GM21723 (cell line): ENCODE measurements at regions not wholly inside any gene's neighbourhood (a gene's known extent, or its start where the extent isn't known, plus 50 kb on each side); places are given as distances from the start of the nearest gene placed in this dataset.
A peak's percentile ranks its signal among the peaks of the same experiment; 100 is the strongest.
"Not testable (repeated sequence)": the region's sequence is repeated elsewhere in the genome, so short reads cannot be mapped to it uniquely, and the experiment has no call there.

ENCODE experiments used
- ATAC-seq: cut with Tn5 transposase; IDR thresholded peaks from one replicate; pipeline ENCODE4 v1.9.1; 2021; ENCODE audit warnings: mild to moderate bottlenecking, moderate library complexity; ENCODE audit not compliant: unreplicated experiment

DNA sequence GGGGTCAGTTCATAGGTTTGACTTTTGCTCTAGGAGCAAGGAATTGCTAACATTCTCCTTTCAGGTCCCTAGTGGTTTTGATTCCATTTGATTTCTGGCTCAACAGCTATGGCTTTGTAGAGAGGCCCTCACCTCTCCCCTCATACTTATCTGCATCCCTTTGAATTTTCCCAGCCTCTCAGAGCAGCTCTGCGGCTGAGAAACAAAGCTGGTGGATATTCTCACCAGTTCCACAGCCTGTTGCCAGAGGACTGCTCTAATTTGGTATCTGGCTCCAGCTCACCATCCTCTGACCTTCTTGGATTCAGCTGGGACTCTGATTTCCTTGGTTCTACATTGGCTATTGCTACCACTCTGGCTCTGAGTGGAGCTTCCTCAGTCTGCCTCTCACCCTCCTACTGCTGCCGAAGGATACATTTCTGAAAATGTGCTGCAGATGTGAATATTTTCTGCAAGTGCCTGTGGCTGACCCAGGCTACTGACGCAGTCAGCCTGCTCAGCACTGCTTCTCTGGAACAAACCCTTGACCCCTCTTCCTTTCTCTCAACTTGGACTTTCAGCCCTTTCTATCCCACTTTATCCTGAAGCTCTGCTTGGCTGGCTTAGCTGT lies 110.9 kb upstream of the ENPEP start:
- no peak for ATAC-seq

DNA sequence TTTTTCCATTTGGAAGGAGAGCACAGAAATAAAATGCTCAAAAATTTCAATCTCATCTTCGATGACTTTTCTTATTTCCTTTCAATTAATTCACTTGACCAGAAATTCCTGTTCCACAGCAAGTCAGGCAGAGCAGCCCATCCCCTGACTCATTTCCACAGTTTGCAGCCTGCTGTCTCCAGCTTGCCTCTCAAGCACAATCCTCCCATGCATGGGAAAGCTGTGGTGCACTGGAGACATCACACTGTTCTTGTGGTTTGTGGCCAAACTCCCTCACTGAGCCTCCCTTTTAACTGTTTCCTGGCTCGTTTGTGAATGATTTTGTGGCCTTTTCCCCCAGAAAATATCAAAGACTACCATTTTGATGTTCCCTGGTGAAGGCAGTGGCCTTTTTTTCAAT lies 114.0 kb upstream of the ENPEP start:
- ATAC-seq: no peak

DNA sequence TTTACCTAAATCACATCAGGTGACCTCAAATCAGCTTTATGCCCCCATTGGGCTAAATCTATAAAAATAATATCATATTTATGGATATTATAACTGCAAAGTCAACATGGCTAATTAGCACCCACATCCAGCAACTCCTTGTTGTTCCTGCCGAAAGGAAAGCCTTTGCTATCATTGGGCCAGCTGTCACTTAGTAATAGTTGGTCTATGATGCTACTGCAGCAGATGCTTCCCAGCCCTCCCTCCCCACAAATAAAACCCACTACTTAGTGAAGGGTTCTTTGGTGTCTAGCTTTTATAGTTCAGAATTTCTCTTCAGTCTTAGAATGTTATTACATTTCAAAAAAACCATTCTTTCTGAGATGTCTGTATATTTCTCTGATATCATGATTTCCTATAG lies 116.9 kb upstream of the ENPEP start:
- no peak for ATAC-seq

DNA sequence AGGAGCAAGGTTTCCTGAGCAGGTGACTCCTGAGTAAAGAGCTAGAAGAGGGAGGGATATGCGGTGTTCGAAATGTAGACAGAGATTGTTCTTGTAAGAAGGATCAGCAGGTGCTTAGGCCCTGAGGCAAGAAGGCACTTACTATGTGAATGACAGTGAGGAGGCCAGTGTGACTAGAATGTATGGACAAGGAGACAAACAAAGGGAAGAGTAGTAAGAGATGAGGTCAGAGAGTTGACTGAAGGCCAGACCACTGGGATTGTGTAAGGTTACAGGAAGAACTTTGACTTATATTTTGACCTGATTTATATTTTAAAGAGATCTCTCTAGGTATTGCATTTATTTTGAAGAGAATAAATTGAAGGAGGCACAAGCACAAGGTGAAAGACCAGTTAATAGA lies 118.4 kb upstream of the ENPEP start:
- no peak for ATAC-seq

DNA sequence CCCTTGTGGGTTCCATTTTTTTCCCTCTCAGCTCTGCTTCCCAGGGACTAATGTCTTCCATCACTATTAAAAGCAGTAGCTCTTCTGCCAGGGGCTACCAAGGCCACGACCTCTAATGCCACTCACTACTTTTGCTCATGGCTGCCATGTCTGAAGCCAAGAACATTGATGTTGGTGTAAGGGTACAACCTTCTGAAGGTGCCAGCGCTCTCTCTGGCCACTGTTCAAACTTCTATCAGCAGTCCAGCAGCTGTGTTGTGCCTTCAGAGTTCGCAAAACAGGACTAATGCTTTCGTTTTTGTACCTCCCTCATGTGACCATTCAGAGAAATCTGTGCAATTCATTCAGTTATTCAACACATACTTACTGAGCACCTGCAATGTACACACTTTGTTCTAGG lies 121.5 kb upstream of the ENPEP start:
- no peak for ATAC-seq

DNA sequence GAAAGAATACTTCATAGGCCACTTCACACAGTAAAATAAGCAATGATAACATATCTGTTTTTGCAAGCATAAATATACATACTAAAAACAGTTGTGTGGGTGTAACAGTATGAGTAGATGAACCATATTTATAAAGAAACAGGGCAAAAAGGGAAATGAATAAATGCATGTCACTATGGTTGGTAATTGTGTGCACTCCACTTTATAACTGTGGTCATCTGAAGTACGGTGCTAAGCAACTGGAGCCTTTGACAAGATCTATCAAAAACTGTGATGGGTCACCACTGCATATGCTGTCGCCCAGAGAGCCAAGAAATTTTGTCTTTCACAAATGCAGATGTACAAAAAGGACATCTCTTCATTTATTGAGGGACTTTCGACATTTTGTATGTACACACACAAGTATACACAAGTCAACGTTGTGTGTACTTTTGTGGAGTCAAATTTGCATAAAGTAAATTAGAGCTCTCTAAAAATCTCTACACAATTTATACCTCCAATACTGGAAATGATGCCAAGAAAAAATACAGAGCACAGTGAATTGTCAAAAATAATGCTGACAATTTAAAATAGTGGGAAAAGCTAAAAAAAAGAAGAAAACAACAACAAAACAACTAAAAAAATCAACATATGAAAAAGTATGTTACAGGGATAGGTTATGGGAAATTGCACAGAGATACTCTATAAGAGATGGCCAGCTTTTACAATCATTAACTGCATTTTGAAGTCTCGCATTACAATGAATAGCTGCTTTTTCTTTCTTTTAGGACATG lies 123.1 kb upstream of the ENPEP start:
- no peak for ATAC-seq

DNA sequence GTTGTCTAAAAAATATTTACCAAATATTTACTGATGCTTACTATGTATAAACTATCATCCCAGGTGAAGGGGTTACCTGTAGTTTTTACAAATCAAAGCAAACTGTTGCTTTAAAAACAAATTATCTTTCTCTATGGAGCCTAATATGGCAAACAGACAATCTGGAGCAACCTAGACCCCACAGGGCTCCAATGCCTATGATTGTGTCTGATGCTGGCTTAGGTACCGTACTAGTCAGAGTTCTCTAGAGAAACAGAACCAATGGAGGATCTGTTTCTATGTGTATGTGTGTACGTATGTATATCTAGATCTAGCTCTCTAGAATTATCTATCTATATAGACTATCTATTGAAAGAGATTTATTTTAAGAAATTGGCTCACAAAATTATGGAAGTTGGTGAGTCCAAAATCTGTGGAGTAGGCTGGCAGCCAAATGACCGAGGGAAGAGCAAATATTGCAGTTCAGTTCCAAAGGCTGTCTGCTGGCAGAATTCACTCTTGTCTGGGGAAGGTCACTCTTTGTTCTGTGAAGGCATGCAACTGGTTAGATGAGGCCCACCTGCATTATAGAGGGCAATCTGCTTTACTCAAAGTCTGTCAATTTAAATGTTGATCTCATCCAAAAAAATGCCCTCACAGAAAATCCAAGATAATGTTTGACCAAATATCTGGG lies 127.1 kb upstream of the ENPEP start:
- ATAC-seq: no peak

DNA sequence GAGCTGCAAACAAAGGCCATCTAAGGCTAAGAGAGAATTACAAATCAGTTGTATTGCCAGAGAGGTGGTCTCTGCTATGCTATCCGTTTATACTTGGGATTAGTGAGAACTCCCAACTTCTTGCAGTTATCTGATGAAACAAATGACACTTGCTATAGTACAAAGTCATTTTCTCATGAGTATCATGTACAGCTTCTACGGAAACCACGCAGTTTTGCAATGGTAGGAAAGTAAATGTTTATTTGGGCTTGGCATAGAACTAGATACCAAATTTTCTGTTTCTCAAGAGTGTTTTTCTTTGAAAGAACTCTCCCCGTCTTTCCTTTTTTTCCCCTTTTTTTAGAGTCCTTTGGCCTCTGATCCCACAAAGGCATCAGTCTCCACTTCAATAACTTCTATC lies 128.2 kb upstream of the ENPEP start:
- ATAC-seq: no peak

DNA sequence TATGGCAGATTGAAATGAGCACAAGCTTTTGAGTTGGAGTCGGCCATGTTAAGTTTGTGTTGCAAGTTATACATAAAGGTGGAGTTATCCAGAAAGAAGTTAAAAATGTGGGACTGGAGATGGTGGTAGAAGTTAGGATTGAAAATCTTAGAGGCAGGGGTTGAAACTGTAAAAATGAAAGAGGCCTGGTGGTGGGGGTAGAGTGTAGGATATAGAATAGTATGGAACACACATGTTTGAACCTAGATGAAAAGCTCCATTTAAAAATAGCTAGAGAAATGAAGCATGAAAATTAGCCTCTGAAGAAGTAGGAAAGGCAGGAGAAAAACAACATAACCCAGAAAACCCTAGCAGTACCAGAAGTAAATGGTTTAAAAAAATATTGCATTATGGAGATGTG lies 131.8 kb upstream of the ENPEP start:
- no peak for ATAC-seq

DNA sequence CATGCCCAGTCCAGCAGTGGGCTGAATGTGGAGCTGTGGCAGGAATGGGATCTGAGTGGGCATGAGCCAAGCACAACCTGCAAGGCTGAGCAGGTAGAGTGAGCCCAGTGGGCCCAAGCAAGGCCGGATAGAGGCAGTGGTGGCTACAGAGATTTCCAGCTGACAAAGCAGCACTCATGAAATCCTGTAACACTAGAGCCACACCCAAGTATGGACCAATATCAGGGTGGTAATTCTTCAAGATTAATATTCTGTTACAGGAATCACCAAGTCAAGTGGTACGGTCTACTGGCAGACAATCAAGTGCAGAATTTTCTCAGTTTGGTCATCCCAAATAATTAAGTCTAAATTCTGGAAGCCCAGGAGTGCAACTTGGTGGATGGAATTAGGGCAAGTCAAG lies 132.4 kb upstream of the ENPEP start:
- ATAC-seq: no peak

DNA sequence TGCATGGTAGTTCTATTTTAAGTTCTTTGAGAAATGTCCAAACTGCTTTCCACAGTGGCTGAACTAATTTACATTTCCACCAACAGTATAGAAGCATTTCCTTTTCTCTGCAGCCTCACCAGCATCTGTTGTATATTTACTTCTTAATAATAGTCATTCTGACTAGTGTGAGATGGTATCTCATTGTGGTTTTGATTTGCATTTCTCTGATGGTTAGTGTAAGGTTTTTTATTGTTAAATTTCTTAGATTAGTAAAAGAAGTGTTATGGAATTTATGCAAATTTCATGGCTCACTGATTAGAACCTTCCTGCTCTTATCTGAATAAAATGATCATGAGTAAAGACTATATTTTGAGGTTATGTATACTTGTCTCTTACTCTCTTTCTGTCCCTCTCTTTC lies 134.8 kb upstream of the ENPEP start:
- ATAC-seq: peak; percentile 55

DNA sequence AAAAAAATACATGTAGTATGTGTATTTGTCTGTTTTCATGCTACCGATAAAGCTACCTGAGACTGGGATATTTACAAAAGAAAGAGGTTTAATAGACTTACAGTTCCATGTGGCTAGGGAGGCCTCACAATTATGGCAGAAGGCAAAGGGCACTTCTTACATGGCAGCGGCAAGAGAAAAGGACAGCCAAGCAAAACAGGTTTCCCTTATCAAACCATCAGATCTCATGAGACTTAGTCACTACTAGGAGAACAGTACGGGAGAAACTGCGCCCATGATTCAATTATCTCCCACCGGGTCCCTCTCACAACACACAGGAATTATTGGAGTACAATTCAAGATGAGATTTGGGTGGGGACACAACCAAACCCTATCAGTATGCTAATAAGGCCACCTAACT lies 137.0 kb upstream of the ELOVL6 start:
- ATAC-seq: no peak

DNA sequence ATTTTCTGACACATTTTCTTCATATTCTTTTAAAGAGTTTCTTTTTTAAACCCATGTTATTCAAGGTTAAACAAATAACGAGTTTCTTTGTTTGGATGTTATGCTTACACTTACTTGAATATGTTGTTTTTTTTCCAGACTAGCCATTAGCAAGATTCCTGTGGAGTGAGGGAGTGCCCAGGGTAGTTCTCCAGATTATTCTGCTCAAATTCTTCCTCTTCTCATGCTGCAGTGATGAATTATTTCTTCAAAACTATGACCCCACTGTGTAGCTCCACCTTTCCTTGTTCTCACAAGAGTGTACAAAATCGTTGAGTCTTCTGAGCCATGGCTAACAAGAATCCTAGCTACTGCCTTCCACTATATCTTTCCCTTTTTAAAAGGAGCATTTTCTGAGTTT lies 134.1 kb upstream of the ELOVL6 start:
- ATAC-seq: no peak

DNA sequence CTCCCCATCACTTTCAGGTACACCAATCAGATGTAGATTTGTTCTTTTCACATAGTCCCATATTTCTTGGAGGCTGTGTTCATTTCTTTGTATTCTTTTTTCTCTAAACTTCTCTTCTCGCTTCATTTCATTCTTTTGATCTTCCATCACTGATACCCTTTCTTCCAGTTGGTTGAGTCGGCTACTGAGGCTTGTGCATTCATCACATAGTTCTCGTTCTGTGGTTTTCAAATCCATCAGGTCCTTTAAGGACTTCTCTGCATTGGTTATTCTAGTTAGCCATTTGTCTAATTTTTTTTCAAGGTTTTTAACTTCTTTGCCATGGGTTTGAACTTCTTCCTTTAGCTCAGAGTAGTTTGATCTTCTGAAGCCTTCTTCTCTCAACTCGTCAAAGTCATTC lies 128.0 kb upstream of the ELOVL6 start:
- ATAC-seq: not testable (repeated sequence)

DNA sequence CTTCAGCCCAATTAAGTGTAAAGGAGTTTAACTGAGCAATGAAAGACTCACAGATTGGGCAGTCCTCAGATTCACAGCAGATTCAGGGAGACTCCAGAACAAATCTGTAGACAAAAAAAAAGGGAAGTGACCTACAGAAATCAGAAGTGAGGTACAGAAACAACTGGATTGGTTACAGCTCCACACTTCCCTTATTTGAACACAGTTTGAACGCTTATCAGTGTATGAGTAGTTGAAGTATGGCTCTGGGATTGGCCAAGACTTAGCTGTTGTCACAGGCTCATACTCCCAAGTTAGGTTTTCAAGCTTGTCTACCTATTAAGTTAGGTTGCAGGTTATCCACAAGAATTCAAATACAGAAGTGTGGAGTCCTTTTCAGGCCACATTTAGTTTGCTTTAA lies 112.4 kb upstream of the ELOVL6 start:
- ATAC-seq: peak; percentile 60

DNA sequence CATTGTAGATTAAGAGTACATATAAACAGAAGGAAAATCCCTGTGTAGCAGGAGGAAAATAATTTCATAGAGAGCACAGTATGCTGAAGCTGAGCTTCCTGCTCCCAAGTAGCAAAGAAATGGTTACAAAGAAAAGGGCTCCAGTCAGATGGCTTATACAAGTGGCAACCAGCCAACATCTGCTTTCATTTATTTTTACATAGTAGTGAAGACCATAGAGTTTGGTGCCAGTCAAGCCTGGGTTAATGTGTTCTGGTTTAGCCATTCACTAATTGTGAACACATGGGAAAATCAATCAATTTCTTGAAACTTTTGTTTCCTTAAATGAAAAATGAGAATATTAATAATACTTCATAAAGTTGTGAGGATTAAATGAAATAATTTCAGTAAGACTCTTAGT lies 111.3 kb upstream of the ELOVL6 start:
- ATAC-seq: no peak

DNA sequence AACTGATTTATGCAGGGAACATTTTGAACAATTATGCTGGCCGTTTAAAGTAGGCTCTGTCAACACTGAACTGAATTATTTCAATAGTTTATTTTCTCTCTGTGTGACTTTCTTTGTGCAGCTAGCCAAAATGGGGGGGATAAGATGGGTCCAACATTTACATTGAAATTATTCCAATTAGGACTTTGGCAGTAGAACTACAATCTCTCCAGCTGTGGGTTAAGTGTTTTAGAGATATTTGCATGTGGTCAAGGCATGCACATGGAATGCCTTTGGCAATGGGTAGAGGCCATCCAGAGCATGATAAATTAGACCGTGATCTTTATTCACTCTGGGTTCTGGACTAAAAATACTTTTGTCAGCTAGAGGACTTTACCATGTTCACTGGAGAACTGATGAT lies 107.9 kb upstream of the ELOVL6 start:
- no peak for ATAC-seq

DNA sequence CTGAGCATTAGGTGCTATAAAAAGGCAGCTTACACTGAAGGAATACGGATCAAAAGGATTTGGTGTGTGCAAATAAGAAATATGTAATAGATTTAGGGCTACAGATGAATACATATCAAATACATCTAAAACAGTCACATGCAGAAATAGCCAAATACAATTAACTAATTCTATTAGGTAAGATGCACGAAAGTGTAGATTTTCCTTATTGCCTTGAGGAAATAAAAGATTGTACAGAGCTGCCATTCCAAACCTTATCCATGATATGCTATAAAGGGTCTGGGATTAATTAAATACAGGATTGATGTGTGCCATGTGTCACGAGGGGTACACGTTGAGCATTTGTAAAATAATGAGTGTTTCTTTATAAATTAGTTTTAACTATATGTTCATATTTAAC lies 107.0 kb upstream of the ELOVL6 start:
- ATAC-seq: no peak

DNA sequence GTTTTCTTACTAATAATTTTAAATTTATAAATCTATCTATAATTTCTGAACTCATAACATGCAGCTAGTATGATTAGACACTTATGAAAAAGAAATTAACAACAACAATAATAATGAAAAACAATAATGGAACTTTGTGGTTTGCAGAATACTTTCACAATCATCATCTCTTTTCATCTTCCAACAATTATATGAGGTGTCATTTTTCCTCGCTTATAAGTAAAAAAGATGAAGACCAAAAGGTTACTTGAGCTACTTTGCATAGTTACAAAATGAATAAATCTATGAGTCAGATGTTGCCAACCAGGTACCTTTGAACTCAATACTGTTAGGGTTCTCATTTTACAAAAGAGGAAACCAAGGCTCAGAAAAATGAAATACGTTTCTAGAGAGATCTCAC lies 98.5 kb upstream of the ELOVL6 start:
- ATAC-seq: peak; percentile 89

DNA sequence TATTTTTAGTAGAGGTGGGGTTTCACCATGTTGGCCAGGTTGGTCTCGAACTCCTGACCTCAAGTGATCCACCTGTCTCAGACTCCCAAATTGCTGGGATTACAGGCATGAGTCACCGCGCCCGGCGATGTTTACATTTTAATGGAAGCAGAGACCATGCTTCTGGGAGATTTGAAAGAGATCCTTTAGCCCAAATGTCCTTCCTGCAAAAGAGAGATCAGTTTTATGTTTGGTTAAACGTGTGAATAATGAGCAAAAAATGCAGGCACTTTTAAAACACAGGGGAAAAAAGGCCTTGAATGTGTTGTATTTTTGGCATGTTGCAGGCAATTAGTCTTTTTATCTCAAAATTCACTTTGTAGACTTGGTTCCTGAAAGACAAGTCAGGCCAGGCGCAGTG lies 95.8 kb upstream of the ELOVL6 start:
- no peak for ATAC-seq

DNA sequence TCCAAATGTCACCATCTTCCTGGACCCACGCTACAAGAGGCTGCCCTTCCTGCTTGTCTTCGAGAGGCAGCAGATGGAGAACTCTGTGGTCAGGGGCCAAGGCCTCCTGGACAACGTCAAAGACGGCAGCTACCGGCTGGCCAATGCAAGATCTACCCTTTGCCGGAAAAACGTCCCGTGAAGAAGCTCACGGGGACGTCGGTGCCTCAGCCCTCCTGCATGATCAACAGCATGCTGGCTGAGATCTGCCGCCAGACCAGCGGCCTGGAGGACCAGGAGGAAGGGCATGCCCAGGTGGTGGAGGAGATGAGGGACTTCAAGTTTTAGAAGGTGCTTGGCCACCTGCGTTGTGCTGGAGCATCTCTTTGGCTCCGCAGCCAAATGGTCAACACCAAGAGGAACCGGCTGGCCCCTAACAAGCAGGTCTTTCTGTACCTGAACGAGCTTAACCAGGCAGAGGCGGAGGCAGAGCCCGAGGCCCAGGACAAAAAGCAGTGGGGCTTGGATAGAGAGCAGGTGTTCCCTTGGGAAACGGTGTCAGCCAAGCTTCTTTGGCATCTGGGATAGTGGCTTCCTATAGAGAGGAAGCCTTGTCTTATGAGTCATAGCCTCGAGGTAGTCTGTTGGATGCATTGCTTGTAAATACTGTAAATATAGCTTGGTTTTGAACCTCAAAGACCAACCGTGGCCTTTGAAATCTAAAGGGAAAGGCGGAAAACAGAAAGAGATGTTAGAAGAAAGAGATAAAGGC lies 94.8 kb upstream of the ELOVL6 start:
- ATAC-seq: no peak

DNA sequence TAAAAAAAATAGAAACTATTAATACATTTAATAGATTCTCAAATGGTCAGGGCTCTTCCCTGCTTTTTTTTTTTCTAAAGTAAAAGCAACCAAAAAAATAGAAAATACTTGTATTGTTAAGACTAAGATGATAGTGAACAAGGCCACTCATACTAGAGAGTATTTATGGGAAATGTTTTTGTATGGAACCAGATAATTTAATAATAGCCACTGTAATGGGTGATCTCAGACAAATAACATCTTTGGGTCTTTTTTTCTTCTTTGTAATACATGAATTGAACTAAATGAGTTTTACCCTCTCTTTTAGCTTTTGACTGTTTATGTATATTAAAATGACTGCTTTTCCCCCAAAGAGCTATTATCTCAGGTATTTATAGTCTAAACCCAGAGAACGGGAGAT lies 92.1 kb upstream of the ELOVL6 start:
- no peak for ATAC-seq
